G401.6 (cell line): ENCODE measurements at regions not wholly inside any gene's neighbourhood (a gene's known extent, or its start where the extent isn't known, plus 50 kb on each side); places are given as distances from the start of the nearest gene placed in this dataset.
"Not testable (repeated sequence)": the region's sequence is repeated elsewhere in the genome, so short reads cannot be mapped to it uniquely, and the experiment has no call there.

ENCODE experiments used
- FAIRE-seq: peaks from 2 replicates; lab custom pipeline; 2012; peaks lifted over from hg19 to GRCh38; lab: Jason Lieb, UNC

DNA sequence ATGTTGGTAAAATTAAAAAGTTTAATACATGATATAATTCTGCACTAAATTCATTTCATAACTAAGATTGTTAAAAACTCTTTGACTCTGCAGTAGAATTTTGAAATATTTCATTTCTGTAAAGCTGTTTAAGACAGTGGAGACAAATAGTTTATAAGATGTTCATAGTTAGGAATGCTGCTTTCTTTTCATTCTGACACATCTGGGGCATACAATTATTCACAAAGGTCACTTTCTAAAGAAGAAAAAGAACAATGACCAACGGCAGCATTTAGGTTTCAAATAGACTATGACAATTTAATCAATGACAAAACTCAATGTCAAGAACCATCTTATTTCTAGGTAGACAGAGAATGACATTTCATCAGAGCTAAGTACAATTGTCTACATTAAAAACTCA is 1422.1 kb downstream of the PCDH9 start:
- FAIRE-seq: peak; percentile 56

DNA sequence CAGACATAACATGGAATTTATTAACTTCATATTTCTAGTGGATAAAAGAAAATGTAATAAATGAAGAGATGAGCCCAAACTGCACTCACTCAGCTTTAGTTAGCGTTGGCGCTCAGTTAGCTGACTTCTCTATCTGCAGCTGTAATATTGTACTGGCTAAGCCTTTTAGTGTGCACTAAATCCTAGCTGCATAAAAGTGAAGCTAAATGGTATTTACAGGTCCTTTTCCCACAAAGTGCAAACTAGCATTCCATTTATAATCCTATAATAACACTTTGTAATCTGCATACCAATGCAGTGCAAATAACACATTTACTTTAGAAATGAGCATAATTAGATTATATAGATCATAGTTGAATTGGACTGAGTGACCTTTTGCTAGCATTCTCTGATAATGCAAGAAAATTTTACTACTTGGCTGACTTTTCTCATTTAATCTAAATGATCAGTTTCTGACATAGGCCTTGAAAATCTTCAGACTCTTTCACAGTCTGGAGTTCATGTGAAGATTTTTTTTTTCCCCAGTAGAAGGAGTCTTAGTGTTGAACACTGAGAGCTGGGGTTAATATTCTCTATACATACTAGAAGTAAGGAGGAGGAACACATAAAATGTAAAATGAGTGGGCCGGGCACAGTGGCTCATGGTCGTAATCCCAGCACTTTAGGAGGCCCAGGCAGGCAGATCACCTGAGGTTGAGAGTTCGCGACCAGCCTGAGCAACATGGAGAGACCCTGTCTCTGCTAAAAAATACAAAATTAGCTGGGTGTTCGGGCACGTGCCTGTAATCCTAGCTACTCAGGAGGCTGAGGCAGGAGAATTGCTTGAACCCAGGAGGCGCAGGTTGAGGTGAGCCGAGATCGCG is 1426.4 kb downstream of the PCDH9 start:
- FAIRE-seq: no peak

DNA sequence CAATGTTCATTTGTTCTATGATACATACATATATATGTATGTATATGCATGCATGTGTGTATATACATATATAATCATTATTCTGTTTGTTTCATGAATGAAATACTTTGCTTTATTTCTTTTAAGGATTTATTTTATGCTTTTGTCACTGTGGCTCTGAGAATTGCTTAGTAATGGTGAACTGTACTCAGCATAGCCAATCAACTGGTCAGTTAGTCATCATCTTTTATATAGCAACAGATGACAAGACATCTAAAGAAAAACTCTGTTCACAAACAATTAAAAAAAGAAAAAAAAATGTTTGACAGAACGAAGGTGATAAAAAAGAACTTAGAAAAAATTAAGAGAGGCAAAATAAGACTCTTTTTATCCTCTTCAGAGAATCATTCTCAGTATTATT is 1440.3 kb downstream of the PCDH9 start:
- FAIRE-seq: no peak

DNA sequence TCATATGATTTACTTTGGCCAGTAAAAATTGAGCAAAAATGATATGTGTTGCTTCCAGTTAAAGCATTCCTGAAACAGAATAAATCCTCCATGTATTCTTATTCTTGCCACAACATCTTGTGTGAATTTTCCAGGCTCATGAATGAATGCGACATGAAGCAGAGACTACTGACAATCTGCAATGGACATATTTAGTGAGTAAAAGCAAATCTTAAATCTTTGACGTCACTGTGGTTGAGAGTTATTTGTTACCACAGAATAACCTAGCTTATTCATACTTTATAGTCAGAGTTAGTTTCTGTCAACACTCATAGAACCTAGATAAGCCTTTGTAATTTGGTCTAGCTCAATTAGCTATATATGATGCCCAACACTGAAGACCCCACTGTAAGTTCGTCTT is 1443.1 kb downstream of the PCDH9 start:
- no peak for FAIRE-seq

DNA sequence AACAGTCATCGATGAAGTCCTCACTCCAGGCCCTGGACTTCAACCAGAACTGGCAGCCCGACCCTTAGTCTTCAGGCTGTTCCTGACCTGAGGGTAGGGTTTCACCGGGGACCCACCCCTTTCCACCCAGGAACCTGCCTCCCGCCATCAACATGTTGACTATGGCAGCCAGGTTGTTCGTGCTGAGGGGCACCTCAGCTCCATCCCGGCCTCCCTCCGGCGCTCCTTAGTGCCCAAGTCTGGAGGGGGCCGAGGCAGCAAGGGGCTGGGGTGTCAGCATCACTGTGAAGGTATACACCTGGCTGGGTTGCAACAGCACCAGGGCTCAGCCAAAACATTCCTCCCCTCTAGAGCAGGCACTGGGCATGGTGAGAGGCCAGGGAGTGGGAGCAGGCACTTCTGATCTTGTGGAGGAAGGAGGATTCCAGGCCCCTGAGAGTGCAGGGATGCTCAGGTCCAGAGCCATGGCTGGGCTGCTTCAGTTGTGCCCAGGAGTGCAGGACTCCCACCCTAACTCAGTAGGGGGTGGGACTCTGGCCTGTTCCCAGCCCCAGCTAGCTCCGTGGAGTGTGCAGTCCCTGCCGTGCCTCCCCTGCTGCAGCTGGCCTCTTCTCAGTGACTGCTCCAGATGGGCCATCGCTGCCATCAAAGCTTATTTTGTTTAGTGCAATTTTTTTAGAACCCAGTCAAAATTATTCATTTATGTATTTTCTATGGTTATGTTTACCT is 1445.9 kb downstream of the PCDH9 start:
- no peak for FAIRE-seq

DNA sequence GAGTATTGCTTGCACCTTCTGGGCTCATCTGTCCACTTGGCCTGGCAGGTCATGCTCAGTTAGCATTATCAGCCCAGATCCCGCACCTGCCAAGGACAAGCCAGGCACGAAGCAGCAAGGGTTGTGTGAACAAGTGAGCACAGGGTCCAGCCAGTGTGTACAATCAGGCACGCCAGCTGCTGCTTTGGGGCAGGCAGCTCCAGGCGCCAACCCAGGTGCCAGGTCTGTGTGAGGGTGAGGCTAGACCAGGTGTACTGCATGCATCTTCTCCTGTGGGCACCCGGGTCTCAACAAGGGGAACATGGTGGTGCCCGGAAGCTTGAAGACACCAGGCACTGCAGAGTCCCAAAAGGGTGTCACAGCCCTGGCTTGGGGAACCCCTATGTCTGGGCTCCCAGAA is 1446.8 kb downstream of the PCDH9 start:
- no peak for FAIRE-seq

DNA sequence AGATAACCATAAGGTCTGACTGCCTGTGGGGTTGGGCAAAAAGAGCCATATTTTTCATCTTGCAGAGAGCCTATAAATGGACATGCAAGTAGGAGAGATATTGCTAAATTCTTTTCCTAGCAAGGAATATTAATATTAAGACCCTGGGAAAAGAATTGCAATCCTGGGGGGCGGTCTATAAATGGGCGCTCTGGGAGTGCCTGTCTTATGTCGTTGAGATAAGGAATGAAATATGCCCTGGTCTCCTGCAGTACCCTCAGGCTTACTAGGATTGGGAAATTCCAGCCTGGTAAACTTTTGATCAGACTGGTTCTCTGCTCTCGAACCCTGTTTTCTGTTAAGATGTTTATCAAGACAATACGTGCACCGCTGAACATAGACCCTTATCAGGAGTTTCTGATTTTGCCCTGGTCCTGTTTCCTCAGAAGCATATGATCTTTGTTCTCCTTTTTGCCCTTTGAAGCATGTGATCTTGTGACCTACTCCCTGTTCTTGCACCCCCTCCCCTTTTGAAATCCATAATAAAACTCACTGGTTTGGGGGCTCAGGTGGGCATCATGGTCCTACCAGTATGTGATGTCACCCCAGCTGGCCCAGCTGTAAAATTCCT is 1458.3 kb downstream of the PCDH9 start:
- FAIRE-seq: not testable (repeated sequence)

DNA sequence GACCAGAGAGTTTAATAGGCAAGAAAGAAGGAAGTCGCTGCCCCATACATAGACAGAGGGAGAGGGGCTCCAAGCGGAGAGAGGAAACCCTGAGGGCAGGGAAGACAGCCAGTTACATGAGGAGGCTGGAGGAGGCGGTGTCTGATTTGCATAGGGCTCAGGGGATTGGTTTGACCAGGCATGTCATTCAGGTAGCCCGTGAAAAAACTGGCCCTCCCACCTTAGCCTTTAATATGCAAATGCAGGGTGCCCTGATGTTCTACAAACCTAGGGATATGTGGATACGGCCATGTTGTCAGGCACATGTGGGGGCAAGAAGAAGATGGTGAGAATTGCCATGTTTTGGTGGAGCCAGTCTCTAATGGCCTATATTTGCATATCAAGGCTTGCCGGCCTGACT is 1461.6 kb downstream of the PCDH9 start:
- no peak for FAIRE-seq

DNA sequence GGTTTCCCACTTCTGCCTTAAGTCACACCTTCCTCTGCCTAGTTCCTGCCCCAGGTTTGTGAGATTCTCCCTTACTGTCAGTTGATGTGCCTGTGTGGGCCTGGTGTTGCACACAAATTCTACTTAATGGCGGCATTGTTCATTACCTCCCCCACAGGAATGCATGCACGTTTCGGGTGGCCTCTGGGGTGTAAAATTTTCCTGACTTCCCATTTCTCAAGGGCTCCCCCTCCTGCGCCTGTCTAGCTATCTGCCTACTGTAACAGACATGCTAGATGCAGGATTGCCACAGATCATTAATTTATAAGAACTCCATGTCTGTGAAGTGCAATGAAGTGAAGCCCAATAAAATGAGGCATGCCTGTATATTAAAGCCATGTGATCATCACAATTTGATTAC is 1466.3 kb downstream of the PCDH9 start:
- no peak for FAIRE-seq

DNA sequence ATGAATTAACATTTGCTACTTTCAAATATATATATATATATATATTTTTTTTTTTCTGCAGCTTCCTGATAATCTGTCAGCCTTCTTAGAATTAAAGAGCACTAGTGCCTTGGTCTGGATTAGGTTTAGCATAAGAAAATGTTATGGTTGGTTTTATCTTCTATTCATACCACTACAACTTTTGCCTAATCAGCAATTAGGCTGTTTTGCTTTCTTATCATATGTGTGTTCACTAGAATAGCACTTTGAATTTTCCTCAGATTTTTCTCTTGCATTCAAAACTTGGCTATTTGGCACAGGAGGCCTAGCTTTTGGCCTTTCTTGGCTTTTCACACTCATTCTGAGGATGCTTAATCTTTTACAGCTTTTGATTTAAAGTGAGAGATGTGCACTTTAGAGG is 1468.1 kb downstream of the PCDH9 start:
- FAIRE-seq: no peak

DNA sequence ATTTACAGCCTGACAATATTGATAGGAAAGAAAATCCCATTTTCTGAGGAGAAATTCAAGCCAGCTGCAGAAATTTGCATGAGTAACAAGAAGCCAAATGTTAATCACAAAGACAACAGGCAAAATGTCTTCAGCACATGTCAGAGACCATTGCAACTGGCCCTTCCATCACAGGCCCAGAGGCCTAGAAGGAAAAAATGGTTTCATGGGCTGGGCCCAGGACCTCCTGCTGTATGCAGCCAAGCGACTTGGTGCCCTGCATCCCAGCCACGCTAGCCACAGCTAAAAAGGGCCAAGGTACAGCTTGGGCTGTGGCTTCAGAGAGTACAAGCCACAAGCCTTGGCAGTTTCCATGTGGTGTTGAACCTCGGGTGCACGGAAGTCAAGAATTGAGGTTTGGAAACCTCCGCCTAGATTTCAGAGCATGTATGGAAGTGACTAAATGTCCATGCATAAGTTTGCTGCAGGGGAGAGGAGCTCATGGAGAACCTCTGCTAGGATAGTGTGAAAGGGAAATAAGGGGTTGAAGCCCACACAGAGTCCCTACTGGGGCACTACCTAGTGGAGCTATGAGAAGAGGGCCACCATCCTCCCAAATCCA is 1474.0 kb downstream of the PCDH9 start:
- FAIRE-seq: no peak

DNA sequence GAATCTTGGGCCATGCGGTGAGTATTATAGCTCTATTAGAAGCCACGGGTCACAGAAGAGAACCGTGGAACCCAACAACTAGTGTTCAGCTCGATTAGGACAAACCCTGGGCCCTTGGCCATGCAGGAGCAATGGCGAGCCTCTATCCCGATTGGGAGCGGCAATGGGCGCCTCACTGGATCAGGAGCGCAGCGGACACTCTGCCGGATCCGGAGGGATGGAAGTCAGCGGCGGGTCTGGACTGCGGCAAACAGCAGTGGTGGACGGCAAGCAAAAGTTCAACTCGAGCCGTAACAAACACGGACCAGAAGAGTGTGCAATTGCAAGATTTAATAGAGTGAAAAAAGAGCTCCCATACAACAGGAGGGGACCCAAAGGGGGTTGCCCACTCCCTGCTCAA is 1481.9 kb downstream of the PCDH9 start:
- FAIRE-seq: no peak

DNA sequence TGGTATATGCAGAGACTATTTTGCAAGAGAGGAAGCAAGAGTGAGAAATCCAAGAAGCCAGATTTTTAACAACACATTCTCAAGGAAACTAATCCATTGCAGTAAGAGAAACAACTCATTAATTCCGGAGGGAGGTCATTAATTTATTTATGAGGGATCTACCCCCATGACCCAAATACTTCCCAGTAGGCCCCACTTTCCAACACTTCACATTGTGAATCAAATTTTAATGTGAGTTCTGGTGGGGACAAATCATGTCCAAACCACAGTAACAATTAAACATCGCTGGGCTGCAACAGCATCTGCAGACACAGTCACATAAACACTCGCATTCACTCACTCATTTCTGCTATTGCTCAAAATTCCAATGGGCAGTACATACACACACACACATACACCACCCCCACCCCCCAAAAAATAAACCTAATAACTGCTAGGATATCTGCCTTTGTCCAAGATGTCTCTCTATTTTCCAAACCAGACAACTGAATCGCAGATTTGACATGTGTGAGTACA is 1483.7 kb downstream of the PCDH9 start:
- FAIRE-seq: no peak

DNA sequence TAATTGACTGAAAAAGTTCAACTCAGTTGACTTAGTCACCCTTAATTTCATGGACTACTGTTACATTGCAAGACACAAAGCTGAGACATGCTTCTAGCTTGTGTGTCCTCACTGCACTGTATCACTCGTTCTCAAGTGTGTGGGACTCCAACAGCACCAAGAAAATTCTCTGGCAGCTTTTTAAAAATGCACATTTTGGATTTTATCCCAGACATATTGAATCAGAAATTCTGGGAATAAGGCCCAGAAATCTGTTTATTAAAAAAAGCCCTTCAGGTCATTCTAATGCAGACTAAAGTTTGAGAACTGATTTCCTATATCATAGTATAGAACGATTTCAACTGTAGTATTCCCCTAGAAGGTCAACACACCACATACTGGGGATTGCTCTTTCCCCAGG is 1485.3 kb downstream of the PCDH9 start:
- FAIRE-seq: no peak

DNA sequence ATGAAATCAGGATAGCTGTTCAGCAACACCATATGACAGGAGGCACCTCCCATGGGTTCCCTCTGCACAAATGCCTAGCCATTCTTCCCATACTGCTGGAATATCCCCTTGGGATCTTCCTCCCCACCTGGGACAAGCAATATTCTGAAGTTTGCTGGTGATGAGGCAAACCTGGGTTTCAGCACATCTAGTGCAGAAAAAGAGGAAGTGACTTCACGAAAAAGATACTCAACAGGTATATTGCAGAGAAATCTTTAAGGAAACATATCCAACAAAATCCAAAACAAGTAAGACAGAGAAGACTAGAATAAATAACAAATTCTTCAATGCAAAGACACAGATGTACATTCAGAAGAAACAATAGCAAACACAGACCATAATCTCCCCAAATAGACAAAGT is 1497.0 kb downstream of the PCDH9 start:
- no peak for FAIRE-seq

DNA sequence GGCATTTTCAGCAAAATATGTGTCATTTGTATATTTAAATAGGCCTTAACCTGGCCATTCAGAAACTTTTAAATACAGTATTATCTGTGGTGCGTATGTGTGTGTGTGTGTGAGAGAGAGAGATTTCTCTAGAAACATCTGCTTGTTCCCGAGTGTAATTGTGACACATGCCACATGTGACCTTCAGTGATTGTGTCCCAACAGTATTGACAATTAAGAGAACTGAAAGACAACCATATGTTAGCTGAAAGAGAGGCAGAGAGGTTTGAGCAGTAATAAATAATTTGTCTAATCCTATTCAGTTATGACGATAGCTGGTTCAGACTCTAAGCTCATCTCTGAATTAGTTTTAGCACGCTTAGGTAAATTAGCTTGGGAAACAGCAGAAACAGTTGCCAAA is 1503.1 kb downstream of the PCDH9 start:
- FAIRE-seq: no peak

DNA sequence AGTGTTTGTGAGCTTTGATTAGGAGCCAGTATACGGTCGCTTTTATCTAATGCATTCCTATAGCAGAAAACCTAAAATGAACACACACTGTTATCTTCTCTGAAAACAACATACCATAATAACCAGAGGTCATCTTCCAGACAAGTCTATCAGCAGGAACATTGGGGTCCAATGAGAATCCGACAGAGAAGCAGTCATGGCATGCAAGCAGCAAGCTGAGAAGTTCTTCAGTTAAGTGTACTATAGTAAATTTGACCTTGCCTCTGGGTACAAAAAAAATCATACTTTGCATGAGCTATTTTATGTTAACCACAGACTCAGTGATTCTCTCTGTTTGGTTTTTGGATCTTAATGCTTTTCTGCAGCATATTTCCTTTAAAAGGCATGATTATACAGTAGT is 1505.1 kb downstream of the PCDH9 start:
- no peak for FAIRE-seq

DNA sequence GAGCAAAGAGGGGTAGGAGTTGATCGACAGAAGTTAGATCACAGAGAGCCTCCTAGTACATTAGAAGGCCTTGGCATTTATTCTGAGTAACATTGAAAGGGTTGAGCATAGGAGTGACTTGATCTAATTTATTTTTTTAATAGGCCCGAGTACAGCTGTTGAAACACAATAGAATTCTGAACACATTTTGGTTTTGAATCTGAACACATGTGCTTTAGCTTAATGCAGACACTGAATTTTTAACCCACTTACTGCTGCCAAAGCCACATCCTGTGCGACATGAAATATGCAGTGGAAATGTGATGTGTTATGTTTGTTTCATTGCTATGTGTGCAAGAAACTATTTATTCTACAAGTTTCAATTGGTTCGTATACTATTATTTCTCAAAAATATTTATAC is 1505.9 kb downstream of the PCDH9 start:
- no peak for FAIRE-seq

DNA sequence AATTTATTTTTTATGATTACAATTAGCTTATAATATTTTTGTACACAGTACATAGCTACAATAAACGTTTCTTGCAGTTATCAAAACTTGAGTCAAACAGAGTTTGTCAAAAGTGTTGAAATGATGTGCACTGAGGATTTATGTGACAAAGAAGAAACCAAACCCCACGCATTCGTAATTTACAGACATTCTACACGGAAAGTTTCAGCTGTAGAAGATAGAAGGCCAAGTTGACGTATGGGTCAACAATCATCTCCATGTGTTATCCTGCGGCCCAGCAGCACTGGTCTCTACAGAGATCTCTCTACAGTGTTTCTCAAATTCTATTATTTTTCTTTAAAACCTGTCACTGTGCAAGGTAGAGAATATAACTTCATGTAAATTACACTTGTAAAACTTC is 1507.6 kb downstream of the PCDH9 start:
- FAIRE-seq: no peak

DNA sequence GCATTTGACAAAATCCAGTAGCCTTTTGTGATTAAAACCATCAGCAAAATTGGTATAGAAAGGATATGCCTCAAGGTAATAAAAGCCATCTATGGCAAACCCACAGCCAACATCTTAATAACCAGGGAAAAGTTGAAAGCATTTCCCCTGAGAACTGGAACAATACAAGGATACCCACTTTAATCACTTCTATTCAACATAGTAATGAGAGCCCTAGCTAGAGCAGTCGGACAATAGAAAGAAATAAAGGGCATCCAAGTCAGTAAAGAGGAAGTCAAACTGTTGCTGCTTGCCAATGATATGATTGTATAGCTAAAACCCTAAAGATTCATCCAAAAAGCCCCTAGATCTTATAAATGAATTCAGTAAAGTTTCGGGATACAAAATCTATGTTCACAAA is 1510.3 kb downstream of the PCDH9 start:
- no peak for FAIRE-seq

DNA sequence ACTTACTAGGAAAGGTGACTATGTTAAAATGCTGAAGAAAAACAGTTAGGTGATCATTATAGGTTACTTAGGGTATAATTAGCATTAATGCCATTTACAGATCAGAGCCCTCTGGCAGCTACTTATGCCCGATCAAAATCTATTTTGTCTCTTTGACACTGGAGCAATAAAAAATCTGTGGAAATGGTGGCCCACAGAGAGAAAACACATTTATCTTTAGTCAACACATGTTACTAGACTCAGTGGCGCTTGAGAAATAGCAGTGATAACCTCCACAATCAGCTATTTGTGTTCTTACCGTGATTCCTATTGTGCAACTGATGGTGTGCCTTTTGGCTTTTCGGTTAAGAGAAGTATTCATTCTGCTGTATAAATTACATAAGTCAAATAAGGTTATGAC is 1519.6 kb downstream of the PCDH9 start:
- FAIRE-seq: no peak

DNA sequence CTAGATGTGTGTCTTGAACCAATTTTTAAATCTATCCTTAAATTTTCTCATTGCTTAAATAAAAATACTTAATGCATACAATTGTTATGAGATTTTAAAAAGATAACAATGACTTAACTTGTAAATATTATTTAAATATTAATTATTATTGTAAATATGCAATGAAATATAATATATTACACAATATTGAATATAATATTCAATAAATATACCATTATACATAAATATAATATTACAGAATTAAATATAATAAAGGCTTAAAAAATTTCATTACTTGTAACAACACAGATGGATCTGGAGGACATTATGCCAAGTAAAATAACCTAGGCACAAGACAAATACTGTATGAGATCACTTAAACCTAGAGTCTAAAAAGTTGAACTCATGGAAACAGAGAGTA is 1532.3 kb downstream of the PCDH9 start:
- peak; percentile 93 for FAIRE-seq

DNA sequence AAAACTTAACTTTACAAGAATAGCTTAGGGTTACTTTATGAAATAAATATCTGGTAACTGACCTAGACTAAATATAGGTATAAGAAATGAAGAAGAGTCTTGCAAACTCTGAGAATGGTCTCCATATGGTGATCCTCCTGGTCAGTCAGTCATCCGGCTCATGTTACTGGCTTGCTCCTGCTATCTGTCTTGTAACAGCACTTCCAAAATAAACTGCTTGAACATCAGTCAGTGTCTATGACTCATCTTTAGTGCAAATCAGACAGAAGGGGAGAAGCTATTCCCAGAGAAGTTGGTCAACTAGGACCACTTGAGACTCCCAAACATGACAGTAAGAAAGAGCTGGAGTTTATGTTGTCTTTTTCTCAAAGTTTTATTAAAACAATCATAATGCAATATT is 1550.9 kb downstream of the PCDH9 start:
- no peak for FAIRE-seq
